ENCODE measurements at regions not wholly inside any gene's neighbourhood (a gene's known extent, or its start where the extent isn't known, plus 50 kb on each side); places are given as distances from the start of the nearest gene placed in this dataset.

- TF ChIP-seq EZH2 (IDR thresholded peaks at IDR 0.05; ENCODE audit: borderline replicate concordance, low read length), result no peak
- no peak for TF ChIP-seq CTCF (conservative IDR thresholded peaks at IDR 0.05 in 1 of 2, IDR thresholded peaks at IDR 0.05 in 1 of 2; ENCODE audit: extremely low read depth in 1 of 2, insufficient read depth in 1 of 2, low read depth in 1 of 2, low read length in 2 of 2)
Observed at GRCh38 chr12:40597133-40597532, 95.1 kb upstream of the CNTN1 start.

Measured in mammary epithelial cell (primary cell).